OCI-LY7 (cell line): ENCODE measurements at regions not wholly inside any gene's neighbourhood (a gene's known extent, or its start where the extent isn't known, plus 50 kb on each side); places are given as distances from the start of the nearest gene placed in this dataset.

Experiments used
- BruUV-seq: library from RNA; stranded (reverse); fragments of 400-500 nt; replicated peaks from 2 replicates; lab custom pipeline; 2021; lab: Mats Ljungman, UMichigan
- CTCF ChIA-PET: fragments of 300-600 bp; sonication (Branson Sonifier 250); formaldehyde crosslinking; loops from one replicate; lab custom pipeline; 2022; ENCODE audit warnings: antibody characterized with exemption; ENCODE audit not compliant: unreplicated experiment; lab: Charles Lee
- POLR2A ChIA-PET: fragments of 300-600 bp; sonication (Branson Sonifier 250); formaldehyde crosslinking; loops from one replicate; lab custom pipeline; 2022; ENCODE audit warnings: antibody characterized with exemption; lab: Charles Lee
- DNase-seq: peaks from one replicate; pipeline ENCODE4 v3.0.0-alpha.2; 2015; ENCODE audit warnings: low spot score
- H2AFZ ChIP-seq: fragments of 200-600 bp; sonication (generic), shearing (Covaris generic); 2 replicates; pipeline ENCODE4 v1.6.1; 2014; ENCODE audit warnings: mild to moderate bottlenecking, antibody characterized with exemption, low read length, moderate library complexity
- H3K27ac ChIP-seq: fragments of 200-600 bp; sonication (generic); 2 replicates; pipeline ENCODE4 v1.5.1; 2014; ENCODE audit warnings: mixed run types, low read depth, mild to moderate bottlenecking, moderate library complexity, low read length, inconsistent platforms; ENCODE audit not compliant: poor library complexity, severe bottlenecking
- H3K36me3 ChIP-seq: fragments of 200-600 bp; sonication (generic); 2 replicates; pipeline ENCODE4 v1.6.1; 2014; ENCODE audit warnings: mild to moderate bottlenecking, antibody characterized with exemption, low read length, moderate library complexity, mixed read lengths; ENCODE audit not compliant: insufficient read depth
- H3K4me1 ChIP-seq: fragments of 200-600 bp; sonication (generic); 2 replicates; pipeline ENCODE4 v1.5.1; 2014; ENCODE audit warnings: mild to moderate bottlenecking, low read length; ENCODE audit not compliant: insufficient read depth, poor library complexity, severe bottlenecking
- H3K4me2 ChIP-seq: fragments of 200-600 bp; sonication (generic); 2 replicates; pipeline ENCODE4 v1.6.1; 2014; ENCODE audit warnings: mild to moderate bottlenecking, low read length
- H3K4me3 ChIP-seq: fragments of 200-600 bp; sonication (generic); 2 replicates; pipeline ENCODE4 v1.5.1; 2014; ENCODE audit warnings: mild to moderate bottlenecking, low read depth, low read length; ENCODE audit not compliant: poor library complexity, severe bottlenecking
- H3K79me2 ChIP-seq: fragments of 200-600 bp; sonication (generic); 2 replicates; pipeline ENCODE4 v1.6.1; 2016; ENCODE audit warnings: low read depth, mild to moderate bottlenecking, low read length, moderate library complexity, mixed read lengths; ENCODE audit not compliant: insufficient read depth
- H3K9me2 ChIP-seq: fragments of 200-600 bp; sonication (generic); 2 replicates; pipeline ENCODE4 v1.6.1; 2016; ENCODE audit warnings: mild to moderate bottlenecking, low read length, mixed read lengths; ENCODE audit not compliant: insufficient read depth
- H3K9me3 ChIP-seq: fragments of 200-600 bp; sonication (generic); 2 replicates; pipeline ENCODE4 v1.6.1; 2014; ENCODE audit warnings: mild to moderate bottlenecking, mixed run types, low read length, mixed read lengths
- H4K20me1 ChIP-seq: fragments of 200-600 bp; sonication (generic); 2 replicates; pipeline ENCODE4 v1.6.1; 2014; ENCODE audit warnings: mild to moderate bottlenecking, antibody characterized with exemption, low read length, moderate library complexity, mixed read lengths; ENCODE audit not compliant: insufficient read depth
- CTCF ChIP-seq: fragments of 200-600 bp; sonication (generic); conservative IDR thresholded peaks from 2 replicates; pipeline ENCODE4 v1.5.1; 2014; ENCODE audit warnings: mild to moderate bottlenecking, antibody characterized with exemption, low read length, moderate library complexity, mixed read lengths
- EZH2phosphoT487 ChIP-seq: fragments of 200-600 bp; sonication (generic); IDR thresholded peaks from 2 replicates; pipeline ENCODE4 v1.6.1; 2018; ENCODE audit warnings: low read depth, borderline replicate concordance, mild to moderate bottlenecking, mixed run types, antibody characterized with exemption, low read length, moderate library complexity, mixed read lengths
- intact Hi-C: fragments of 100-400 bp; cut with micrococcal nuclease; formaldehyde crosslinking; loops from one replicate; pipeline ENCODE4 v1.10.0; 2022; ENCODE audit not compliant: unreplicated experiment

- H3K9me2 ChIP-seq, result no peaks in the 10 kb centered on the region
- H3K9me3 ChIP-seq, result no peaks in the 10 kb centered on the region
- H3K4me3 ChIP-seq, result no peak overlapping the region
- ChIA-PET POLR2A (no interaction called here), CTCF (no interaction called here)
- no peak overlapping the region for H3K4me2 ChIP-seq
- H2AFZ ChIP-seq, result no peak overlapping the region
- no peak overlapping the region for H3K27ac ChIP-seq
- H4K20me1 ChIP-seq, result no peaks in the 10 kb centered on the region
- DNase-seq, result no peak
- BruUV-seq, result no TSS peak
- H3K36me3 ChIP-seq, result no peaks in the 10 kb centered on the region
- no peaks in the 10 kb centered on the region for H3K79me2 ChIP-seq
- intact Hi-C loops, result no loop called here
- H3K4me1 ChIP-seq, result no peaks in the 10 kb centered on the region
- TF ChIP-seq CTCF (no peak), EZH2phosphoT487 (no peak)
Measured at GRCh38 chr13:106625578-106625977, 57.6 kb upstream of the ARGLU1 start.

- intact Hi-C loops, result no loop called here
Measured at GRCh38 chr13:106623799-106624460, 56.0 kb upstream of the ARGLU1 start.

More at GRCh38 chr13:106623799-106624460, 56.0 kb upstream of the ARGLU1 start:
- BruUV-seq, result no TSS peak
- TF ChIP-seq EZH2phosphoT487, result no peak
- no peak for TF ChIP-seq CTCF
- ChIA-PET POLR2A (no interaction called here), CTCF (no interaction called here)
- Histone ChIP-seq H3K9me2 (no peaks in the 10 kb centered on the region), H3K4me3 (no peak overlapping the region), H3K4me2 (no peak overlapping the region), H2AFZ (no peak overlapping the region), H3K4me1 (no peaks in the 10 kb centered on the region), H3K27ac (no peak overlapping the region), H4K20me1 (no peaks in the 10 kb centered on the region), H3K36me3 (no peaks in the 10 kb centered on the region), H3K79me2 (no peaks in the 10 kb centered on the region), H3K9me3 (no peaks in the 10 kb centered on the region)
- no peak for DNase-seq
